Panc1 (cell line): ENCODE measurements at regions not wholly inside any gene's neighbourhood (a gene's known extent, or its start where the extent isn't known, plus 50 kb on each side); places are given as distances from the start of the nearest gene placed in this dataset.

Experiments
- CTCF ChIP-seq: fragments of 450-650 bp; IDR thresholded peaks from 2 replicates; pipeline ENCODE4 v1.5.1; 2017; ENCODE audit warnings: mild to moderate bottlenecking
- POLR2AphosphoS5 ChIP-seq: IDR thresholded peaks from 2 replicates; pipeline ENCODE4 v1.6.1; 2012; ENCODE audit warnings: mild to moderate bottlenecking, low read depth, low read length, moderate library complexity
- REST ChIP-seq, 2 experiments: IDR thresholded peaks; 2 replicates each; pipeline ENCODE4 v1.6.1; 2011 to 2012; ENCODE audit warnings: low read depth in 2 of 2, control low read depth in 1 of 2, low read length in 1 of 2, mild to moderate bottlenecking in 1 of 2, moderate library complexity in 1 of 2; ENCODE audit not compliant: insufficient read depth in 1 of 2
- SIN3A ChIP-seq: IDR thresholded peaks from 2 replicates; pipeline ENCODE4 v1.6.1; 2012; ENCODE audit warnings: low read depth, mild to moderate bottlenecking, low read length, moderate library complexity, borderline replicate concordance; ENCODE audit not compliant: insufficient read depth
- TCF7L2 ChIP-seq: IDR thresholded peaks from 2 replicates; pipeline ENCODE4 v1.6.1; 2011; ENCODE audit warnings: mild to moderate bottlenecking, low read depth, low read length, inconsistent platforms

- TF ChIP-seq CTCF (no peak), TCF7L2 (no peak), POLR2AphosphoS5 (no peak), SIN3A (no peak), REST (IDR thresholded peaks at IDR 0.05; ENCODE audit: insufficient read depth in 1 of 2, low read depth in 2 of 2, low read length in 1 of 2) (no peak)
These were observed 304.3 kb upstream of the KITLG start for GRCh38 chr12:88884600-88884999.
